Endodermal cell (in vitro differentiated cells): ENCODE measurements at regions not wholly inside any gene's neighbourhood (a gene's known extent, or its start where the extent isn't known, plus 50 kb on each side); places are given as distances from the start of the nearest gene placed in this dataset.

Experiments
- DNase-seq: peaks from one replicate; pipeline ENCODE4 v3.0.0-alpha.2; 2017
- H3K27ac ChIP-seq: 2 replicates; pipeline ENCODE4 v1.5.1; 2013; ENCODE audit warnings: mild to moderate bottlenecking, low read depth, low read length, moderate library complexity
- H3K27me3 ChIP-seq: 2 replicates; pipeline ENCODE4 v1.6.1; 2013; ENCODE audit warnings: mild to moderate bottlenecking, low read length, moderate library complexity; ENCODE audit not compliant: insufficient read depth, control insufficient read depth, poor library complexity, severe bottlenecking
- H3K36me3 ChIP-seq: 2 replicates; pipeline ENCODE4 v1.7.0; 2013; ENCODE audit warnings: mild to moderate bottlenecking, low read length, moderate library complexity; ENCODE audit not compliant: control insufficient read depth, insufficient read depth
- H3K4me1 ChIP-seq: one replicate; pipeline ENCODE4 v1.7.0; 2013; ENCODE audit warnings: low read length; ENCODE audit not compliant: control insufficient read depth, insufficient read depth
- H3K4me3 ChIP-seq: 2 replicates; pipeline ENCODE4 v1.5.1; 2013; ENCODE audit warnings: mild to moderate bottlenecking, low read length, moderate library complexity
- H3K9ac ChIP-seq: 2 replicates; pipeline ENCODE4 v1.6.1; 2013; ENCODE audit warnings: mild to moderate bottlenecking, low read length, moderate library complexity; ENCODE audit not compliant: poor library complexity, severe bottlenecking; ENCODE audit errors: extremely low read depth
- H3K9me3 ChIP-seq: 2 replicates; pipeline ENCODE4 v1.6.1; 2013; ENCODE audit warnings: mild to moderate bottlenecking, low read length, moderate library complexity; ENCODE audit not compliant: control insufficient read depth
- H3K27ac Mint-ChIP-seq: 2 replicates; pipeline ENCODE4 v1.8.0; 2020; ENCODE audit warnings: mixed read lengths
- H3K27me3 Mint-ChIP-seq: 2 replicates; pipeline ENCODE4 v1.8.0; 2021; ENCODE audit warnings: mild to moderate bottlenecking, mixed read lengths; ENCODE audit not compliant: insufficient read depth
- H3K36me3 Mint-ChIP-seq: 2 replicates; pipeline ENCODE4 v1.8.0; 2020; ENCODE audit warnings: low read depth, mixed read lengths
- H3K4me1 Mint-ChIP-seq: 2 replicates; pipeline ENCODE4 v1.8.0; 2020; ENCODE audit warnings: mixed read lengths
- H3K4me3 Mint-ChIP-seq: 2 replicates; pipeline ENCODE4 v1.8.0; 2020; ENCODE audit warnings: mild to moderate bottlenecking, moderate library complexity, mixed read lengths
- H3K9me3 Mint-ChIP-seq: 2 replicates; pipeline ENCODE4 v1.8.0; 2020; ENCODE audit warnings: mild to moderate bottlenecking, mixed read lengths
- CTCF ChIP-seq: fragments of 200-600 bp; sonication (generic); conservative IDR thresholded peaks from 2 replicates; pipeline ENCODE4 v1.5.0; 2021; ENCODE audit warnings: antibody characterized with exemption, mild to moderate bottlenecking
- WGBS, 2 experiments: methylation state at CpG; one replicate each; pipeline versions ENCODE4 v1.1.5 to v1.1.7; 2013; ENCODE audit warnings: missing lambda C conversion rate in 2 of 2, mixed read lengths in 1 of 2; ENCODE audit not compliant: insufficient coverage in 1 of 2, insufficient read length in 1 of 2; 5-methylcytosine and 5-hydroxymethylcytosine counted together

GRCh38 chr11:62026739-62027370 lies 59.4 kb upstream of the FTH1 start:
- peaks cover 11% of the 10 kb centered on the region for H3K9me3 Mint-ChIP-seq
- WGBS, 2 experiments: 89 to 95% methylated on average over 5 to 6 of the region's 6 CpGs
- H3K4me1 ChIP-seq: no peaks in the 10 kb centered on the region
- no peak overlapping the region for H3K27ac ChIP-seq
- no peak for DNase-seq
- H3K9me3 ChIP-seq: no peaks in the 10 kb centered on the region
- no peaks in the 10 kb centered on the region for H3K36me3 ChIP-seq
- H3K27me3 Mint-ChIP-seq: no peaks in the 10 kb centered on the region
- no peak overlapping the region for H3K27ac Mint-ChIP-seq
- no peak for TF ChIP-seq CTCF
- H3K27me3 ChIP-seq: no peaks in the 10 kb centered on the region
- H3K9ac ChIP-seq: no peak overlapping the region
- no peaks in the 10 kb centered on the region for H3K36me3 Mint-ChIP-seq
- no peak overlapping the region for H3K4me3 Mint-ChIP-seq
- H3K4me1 Mint-ChIP-seq: peaks cover 7% of the 10 kb centered on the region
- H3K4me3 ChIP-seq: no peak overlapping the region

GRCh38 chr11:62025487-62026105 lies 58.2 kb upstream of the FTH1 start:
- no peaks in the 10 kb centered on the region for H3K27me3 ChIP-seq
- H3K36me3 ChIP-seq: no peaks in the 10 kb centered on the region
- 73 to 81% methylated on average over 10 to 13 of the region's 13 CpGs for WGBS, 2 experiments
- peaks cover 23% of the 10 kb centered on the region for H3K9me3 Mint-ChIP-seq
- no peak overlapping the region for H3K27ac Mint-ChIP-seq
- no peak overlapping the region for H3K27ac ChIP-seq
- no peak overlapping the region for H3K4me3 Mint-ChIP-seq
- H3K27me3 Mint-ChIP-seq: no peaks in the 10 kb centered on the region
- no peak for TF ChIP-seq CTCF
- DNase-seq: no peak
- H3K4me1 ChIP-seq: no peaks in the 10 kb centered on the region
- H3K9me3 ChIP-seq: peaks cover 11% of the 10 kb centered on the region
- no peak overlapping the region for H3K4me3 ChIP-seq
- H3K9ac ChIP-seq: no peak overlapping the region
- no peaks in the 10 kb centered on the region for H3K36me3 Mint-ChIP-seq
- H3K4me1 Mint-ChIP-seq: peaks cover 7% of the 10 kb centered on the region

- Histone ChIP-seq H3K4me1 (no peaks in the 10 kb centered on the region), H3K27ac (no peak overlapping the region), H3K27me3 (no peaks in the 10 kb centered on the region), H3K9ac (no peak overlapping the region), H3K36me3 (no peaks in the 10 kb centered on the region), H3K9me3 (peaks cover 11% of the 10 kb centered on the region), H3K4me3 (no peak overlapping the region)
- Mint-ChIP-seq H3K4me1 (peaks cover 7% of the 10 kb centered on the region), H3K9me3 (peaks cover 27% of the 10 kb centered on the region), H3K27ac (no peak overlapping the region), H3K27me3 (no peaks in the 10 kb centered on the region), H3K36me3 (no peaks in the 10 kb centered on the region), H3K4me3 (no peak overlapping the region)
- TF ChIP-seq CTCF: no peak
- no peak for DNase-seq
- 88 to 95% methylated on average over 4 to 6 of the region's 6 CpGs for WGBS, 2 experiments
Observed at GRCh38 chr11:62024936-62025486, 57.6 kb upstream of the FTH1 start.
